Loucy (cell line): ENCODE measurements at regions not wholly inside any gene's neighbourhood (a gene's known extent, or its start where the extent isn't known, plus 50 kb on each side); places are given as distances from the start of the nearest gene placed in this dataset.

Source experiments
- CTCF ChIP-seq: fragments of 200-600 bp; sonication (generic); conservative IDR thresholded peaks from 2 replicates; pipeline ENCODE4 v1.5.1; 2014; ENCODE audit warnings: mild to moderate bottlenecking, antibody characterized with exemption, low read length
- EZH2phosphoT487 ChIP-seq: fragments of 200-600 bp; IDR thresholded peaks from 2 replicates; pipeline ENCODE4 v1.6.1; 2018; ENCODE audit warnings: antibody characterized with exemption, mild to moderate bottlenecking, moderate library complexity, borderline replicate concordance

GRCh38 chr12:87596636-87597035, 432.6 kb downstream of the C12orf50 start:
- TF ChIP-seq CTCF (no peak), EZH2phosphoT487 (no peak)
